A673 (cell line): ENCODE measurements at regions not wholly inside any gene's neighbourhood (a gene's known extent, or its start where the extent isn't known, plus 50 kb on each side); places are given as distances from the start of the nearest gene placed in this dataset.

Source experiments
- BruUV-seq: library from RNA; stranded (reverse); fragments of 400-500 nt; replicated peaks from 2 replicates; lab custom pipeline; 2021; lab: Mats Ljungman, UMichigan
- CTCF ChIA-PET: fragments of 300-600 bp; sonication (Branson Sonifier 250); formaldehyde crosslinking; loops from one replicate; lab custom pipeline; 2022; ENCODE audit warnings: antibody characterized with exemption; lab: Charles Lee
- POLR2A ChIA-PET: fragments of 300-600 bp; sonication (Branson Sonifier 250); formaldehyde crosslinking; loops from one replicate; lab custom pipeline; 2022; ENCODE audit warnings: antibody characterized with exemption; ENCODE audit not compliant: low non-redundant PET; lab: Charles Lee
- DNase-seq: peaks from one replicate; pipeline ENCODE4 v3.0.0-alpha.2; 2015; ENCODE audit warnings: low spot score
- H3K27ac ChIP-seq: fragments of 200-600 bp; sonication (generic); 2 replicates; pipeline ENCODE4 v1.5.1; 2016; ENCODE audit warnings: mixed run types, low read depth, mild to moderate bottlenecking, mixed read lengths, antibody characterized with exemption, low read length; ENCODE audit not compliant: poor library complexity, severe bottlenecking
- H3K27me3 ChIP-seq: fragments of 200-600 bp; sonication (generic); replicated peaks from 2 replicates; pipeline ENCODE4 v1.6.1; 2017; ENCODE audit warnings: mixed run types, low read depth, mild to moderate bottlenecking, mixed read lengths, antibody characterized with exemption, low read length; ENCODE audit not compliant: insufficient read depth, poor library complexity
- H3K36me3 ChIP-seq: fragments of 200-600 bp; sonication (generic); 2 replicates; pipeline ENCODE4 v1.6.1; 2016; ENCODE audit warnings: mixed run types, mild to moderate bottlenecking, mixed read lengths, antibody characterized with exemption, low read length; ENCODE audit not compliant: insufficient read depth, poor library complexity, severe bottlenecking
- H3K4me1 ChIP-seq: fragments of 200-600 bp; sonication (generic); 2 replicates; pipeline ENCODE4 v1.6.1; 2017; ENCODE audit warnings: mixed run types, mild to moderate bottlenecking, mixed read lengths, antibody characterized with exemption, low read length; ENCODE audit not compliant: insufficient read depth, poor library complexity, severe bottlenecking
- H3K4me3 ChIP-seq: fragments of 200-600 bp; sonication (generic); 2 replicates; pipeline ENCODE4 v1.5.1; 2016; ENCODE audit warnings: low read depth, mixed run types, mild to moderate bottlenecking, mixed read lengths, low read length; ENCODE audit not compliant: poor library complexity, severe bottlenecking
- H3K9me3 ChIP-seq: fragments of 200-600 bp; sonication (generic); 2 replicates; pipeline ENCODE4 v1.6.1; 2016; ENCODE audit warnings: mixed run types, low read depth, mild to moderate bottlenecking, mixed read lengths, antibody characterized with exemption, low read length; ENCODE audit not compliant: poor library complexity, severe bottlenecking
- CTCF ChIP-seq: fragments of 300-800, 200-600 bp; sonication (generic); conservative IDR thresholded peaks from 2 replicates; pipeline ENCODE4 v1.5.1; 2017; ENCODE audit warnings: low read depth, mild to moderate bottlenecking, antibody characterized with exemption, low read length, moderate library complexity, mixed read lengths
- EZH2 ChIP-seq: fragments of 200-600 bp; sonication (generic); IDR thresholded peaks from 2 replicates; pipeline ENCODE4 v1.6.1; 2017; ENCODE audit warnings: borderline replicate concordance, low read depth, mild to moderate bottlenecking, mixed read lengths, antibody characterized with exemption, low read length; ENCODE audit not compliant: poor library complexity, severe bottlenecking
- intact Hi-C: fragments of 100-400 bp; cut with micrococcal nuclease; formaldehyde crosslinking; loops from one replicate; pipeline ENCODE4 v1.10.0; 2022; ENCODE audit not compliant: unreplicated experiment

- Histone ChIP-seq H3K36me3 (no peaks in the 10 kb centered on the region), H3K9me3 (no peaks in the 10 kb centered on the region), H3K27ac (no peak overlapping the region), H3K4me3 (no peak overlapping the region), H3K27me3 (peaks cover 6% of the 10 kb centered on the region), H3K4me1 (no peaks in the 10 kb centered on the region)
- ChIA-PET POLR2A (no interaction called here), CTCF (no interaction called here)
- no TSS peak for BruUV-seq
- no peak for TF ChIP-seq EZH2
- no peak for TF ChIP-seq CTCF
- intact Hi-C loops: no loop called here
- no peak for DNase-seq
Observed at GRCh38 chr15:81491414-81492096, 117.5 kb upstream of the TMC3 start.

GRCh38 chr15:81485806-81486205 lies 111.8 kb upstream of the TMC3 start:
- Histone ChIP-seq H3K27me3 (no peaks in the 10 kb centered on the region), H3K27ac (no peak overlapping the region), H3K36me3 (no peaks in the 10 kb centered on the region), H3K4me3 (no peak overlapping the region), H3K4me1 (no peaks in the 10 kb centered on the region), H3K9me3 (no peaks in the 10 kb centered on the region)
- intact Hi-C loops: loop anchor here (10.0 kb wide), 1 partner anchor 449 kb away; no protein-coding TSS in a partner anchor
- no TSS peak for BruUV-seq
- DNase-seq: no peak
- CTCF ChIA-PET: no interaction called here
- POLR2A ChIA-PET: no interaction called here
- no peak for TF ChIP-seq CTCF
- no peak for TF ChIP-seq EZH2

- Histone ChIP-seq H3K4me1 (no peaks in the 10 kb centered on the region), H3K9me3 (no peaks in the 10 kb centered on the region), H3K4me3 (no peak overlapping the region), H3K27me3 (no peaks in the 10 kb centered on the region), H3K27ac (no peak overlapping the region), H3K36me3 (no peaks in the 10 kb centered on the region)
- no peak for DNase-seq
- ChIA-PET CTCF (no interaction called here), POLR2A (no interaction called here)
- intact Hi-C loops: loop anchor here (5.0 to 10.0 kb wide), 3 partner anchors 323 to 713 kb away; no protein-coding TSS in a partner anchor
- BruUV-seq: no TSS peak
- TF ChIP-seq EZH2: no peak
- no peak for TF ChIP-seq CTCF
Observed at GRCh38 chr15:81484086-81484955, 110.3 kb upstream of the TMC3 start.
